HFFc6 (cell line): ENCODE measurements at regions not wholly inside any gene's neighbourhood (a gene's known extent, or its start where the extent isn't known, plus 50 kb on each side); places are given as distances from the start of the nearest gene placed in this dataset.

Experiments used
- DNase-seq: peaks from one replicate; pipeline ENCODE4 v3.0.0-alpha.2; 2018
- H3K27ac Mint-ChIP-seq: 2 replicates; pipeline ENCODE4 v1.8.0; 2020; ENCODE audit warnings: mild to moderate bottlenecking, mixed read lengths
- H3K27me3 Mint-ChIP-seq: 2 replicates; pipeline ENCODE4 v1.8.0; 2021; ENCODE audit warnings: mild to moderate bottlenecking, moderate library complexity, mixed read lengths; ENCODE audit not compliant: insufficient read depth
- H3K36me3 Mint-ChIP-seq: 2 replicates; pipeline ENCODE4 v1.8.0; 2021; ENCODE audit warnings: low read depth, mixed read lengths
- H3K4me1 Mint-ChIP-seq: 2 replicates; pipeline ENCODE4 v1.8.0; 2020; ENCODE audit warnings: low read depth, mixed read lengths
- H3K4me3 Mint-ChIP-seq: 2 replicates; pipeline ENCODE4 v1.8.0; 2020; ENCODE audit warnings: mild to moderate bottlenecking, moderate library complexity, mixed read lengths
- H3K9me3 Mint-ChIP-seq: 2 replicates; pipeline ENCODE4 v1.8.0; 2020; ENCODE audit warnings: mild to moderate bottlenecking, mixed read lengths
- TF ChIP-seq, protein P1 (sequence below): fragments of 200-600 bp; sonication (generic); IDR thresholded peaks from 2 replicates; pipeline ENCODE4 v1.5.0; 2021; ENCODE audit warnings: antibody characterized with exemption, mild to moderate bottlenecking

DNA sequence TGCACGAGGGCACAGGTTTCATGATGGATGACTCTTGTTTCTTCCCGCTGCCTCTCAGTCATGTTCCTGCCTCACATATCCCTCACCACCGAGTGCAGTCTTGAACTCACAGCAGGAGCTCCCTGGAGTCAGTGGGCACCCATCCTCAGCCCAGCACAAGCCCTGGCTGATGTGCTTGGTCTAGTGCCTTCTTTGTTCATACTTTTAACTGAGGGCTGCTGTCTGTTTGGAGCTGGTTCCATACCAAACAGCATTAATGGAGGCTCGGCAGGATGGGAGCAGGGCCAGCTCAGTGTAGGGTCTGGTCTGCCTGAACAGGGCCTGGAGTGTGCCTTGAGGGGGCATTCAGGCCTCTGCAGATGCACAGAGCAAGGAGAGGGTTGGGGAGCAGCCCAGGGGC is 54.5 kb upstream of the GLI2 start:
- Mint-ChIP-seq H3K4me1 (peaks cover 43% of the 10 kb centered on the region), H3K27me3 (peaks cover 7% of the 10 kb centered on the region), H3K4me3 (no peak overlapping the region), H3K27ac (no peak overlapping the region), H3K36me3 (no peaks in the 10 kb centered on the region), H3K9me3 (no peaks in the 10 kb centered on the region)
- DNase-seq = no peak
- TF ChIP-seq, protein P1, sequence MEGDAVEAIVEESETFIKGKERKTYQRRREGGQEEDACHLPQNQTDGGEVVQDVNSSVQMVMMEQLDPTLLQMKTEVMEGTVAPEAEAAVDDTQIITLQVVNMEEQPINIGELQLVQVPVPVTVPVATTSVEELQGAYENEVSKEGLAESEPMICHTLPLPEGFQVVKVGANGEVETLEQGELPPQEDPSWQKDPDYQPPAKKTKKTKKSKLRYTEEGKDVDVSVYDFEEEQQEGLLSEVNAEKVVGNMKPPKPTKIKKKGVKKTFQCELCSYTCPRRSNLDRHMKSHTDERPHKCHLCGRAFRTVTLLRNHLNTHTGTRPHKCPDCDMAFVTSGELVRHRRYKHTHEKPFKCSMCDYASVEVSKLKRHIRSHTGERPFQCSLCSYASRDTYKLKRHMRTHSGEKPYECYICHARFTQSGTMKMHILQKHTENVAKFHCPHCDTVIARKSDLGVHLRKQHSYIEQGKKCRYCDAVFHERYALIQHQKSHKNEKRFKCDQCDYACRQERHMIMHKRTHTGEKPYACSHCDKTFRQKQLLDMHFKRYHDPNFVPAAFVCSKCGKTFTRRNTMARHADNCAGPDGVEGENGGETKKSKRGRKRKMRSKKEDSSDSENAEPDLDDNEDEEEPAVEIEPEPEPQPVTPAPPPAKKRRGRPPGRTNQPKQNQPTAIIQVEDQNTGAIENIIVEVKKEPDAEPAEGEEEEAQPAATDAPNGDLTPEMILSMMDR = no peak

DNA sequence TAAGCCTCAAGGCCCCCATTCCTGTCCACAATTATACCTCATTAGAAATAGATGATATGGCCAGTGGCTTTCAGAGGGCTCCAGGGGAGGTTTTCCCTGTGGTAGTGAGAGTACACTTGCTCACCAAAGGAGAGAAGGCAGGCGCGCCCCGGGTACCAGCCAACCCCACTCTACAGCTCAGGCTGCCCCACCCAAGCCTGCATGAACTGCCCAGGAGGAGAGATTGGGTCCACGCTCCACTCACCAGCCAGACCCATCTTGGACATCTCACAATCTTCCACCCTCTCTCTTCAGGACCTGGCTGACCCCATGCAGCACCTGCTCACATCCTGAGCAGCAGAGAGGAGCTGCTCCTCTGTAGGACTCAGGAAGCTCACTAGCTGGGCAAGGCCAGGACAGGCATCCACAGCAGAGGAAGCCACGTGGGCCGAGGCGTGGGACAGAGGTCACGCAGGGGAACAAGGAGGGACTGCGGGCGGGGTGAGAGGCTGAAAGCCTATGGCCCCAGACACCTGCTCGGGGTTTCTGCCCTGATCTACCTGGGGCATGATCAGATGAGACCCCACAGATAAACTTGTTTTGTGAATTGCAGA is 53.9 kb upstream of the GLI2 start:
- no peaks in the 10 kb centered on the region for H3K36me3 Mint-ChIP-seq
- peaks cover 43% of the 10 kb centered on the region for H3K4me1 Mint-ChIP-seq
- DNase-seq = no peak
- H3K27me3 Mint-ChIP-seq = peaks cover 9% of the 10 kb centered on the region
- TF ChIP-seq, protein P1 = no peak
- no peaks in the 10 kb centered on the region for H3K9me3 Mint-ChIP-seq
- no peak overlapping the region for H3K4me3 Mint-ChIP-seq
- no peak overlapping the region for H3K27ac Mint-ChIP-seq

DNA sequence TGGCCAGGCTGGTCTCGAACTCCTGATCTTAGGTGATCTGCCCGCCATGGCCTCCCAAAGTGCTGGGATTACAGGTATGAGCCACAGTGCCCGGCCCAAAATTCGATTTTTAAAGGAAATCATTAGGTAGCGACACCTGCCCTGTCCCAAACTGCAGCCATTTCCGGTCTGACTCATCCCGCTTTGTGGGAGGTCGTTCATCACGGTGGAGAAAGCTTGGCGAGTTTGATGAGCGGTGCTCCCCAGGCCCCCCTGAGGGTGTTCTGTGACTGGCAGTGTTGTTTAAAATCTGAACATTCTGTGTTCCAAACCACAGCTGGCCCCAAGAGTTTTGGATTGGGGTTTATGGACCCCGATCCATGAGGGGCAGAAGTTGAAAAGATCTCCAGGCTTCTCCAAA is 53.0 kb upstream of the GLI2 start:
- Mint-ChIP-seq H3K4me3 (no peak overlapping the region), H3K9me3 (no peaks in the 10 kb centered on the region), H3K27me3 (peaks cover 9% of the 10 kb centered on the region), H3K4me1 (peaks cover 43% of the 10 kb centered on the region), H3K36me3 (no peaks in the 10 kb centered on the region), H3K27ac (no peak overlapping the region)
- DNase-seq = no peak
- TF ChIP-seq, protein P1 = no peak

DNA sequence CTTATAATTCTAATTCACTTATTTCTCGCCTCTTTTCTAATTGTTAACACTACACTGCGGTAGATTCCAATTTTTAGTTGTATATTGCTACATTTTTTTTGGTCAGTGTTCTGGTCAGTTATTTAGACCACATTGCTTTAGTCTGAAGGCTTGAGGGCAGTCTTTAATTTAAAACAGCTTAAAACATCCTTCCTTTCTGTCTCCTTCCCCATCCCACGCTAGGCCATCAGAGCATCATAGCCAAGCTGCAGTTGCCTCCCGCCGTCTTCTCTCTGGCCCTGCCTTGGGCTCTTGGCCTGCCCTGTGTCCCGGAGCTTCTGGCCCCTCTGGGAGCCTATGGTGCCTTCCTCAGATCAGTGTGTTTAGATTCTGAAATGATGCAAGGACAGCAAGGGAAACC is 52.6 kb upstream of the GLI2 start:
- no peak overlapping the region for H3K27ac Mint-ChIP-seq
- no peaks in the 10 kb centered on the region for H3K9me3 Mint-ChIP-seq
- peaks cover 43% of the 10 kb centered on the region for H3K4me1 Mint-ChIP-seq
- no peaks in the 10 kb centered on the region; the same call in 1 of the 2 replicates for H3K36me3 Mint-ChIP-seq
- no peak for DNase-seq
- TF ChIP-seq, protein P1 = no peak
- H3K4me3 Mint-ChIP-seq = no peak overlapping the region
- peaks cover 8% of the 10 kb centered on the region for H3K27me3 Mint-ChIP-seq

DNA sequence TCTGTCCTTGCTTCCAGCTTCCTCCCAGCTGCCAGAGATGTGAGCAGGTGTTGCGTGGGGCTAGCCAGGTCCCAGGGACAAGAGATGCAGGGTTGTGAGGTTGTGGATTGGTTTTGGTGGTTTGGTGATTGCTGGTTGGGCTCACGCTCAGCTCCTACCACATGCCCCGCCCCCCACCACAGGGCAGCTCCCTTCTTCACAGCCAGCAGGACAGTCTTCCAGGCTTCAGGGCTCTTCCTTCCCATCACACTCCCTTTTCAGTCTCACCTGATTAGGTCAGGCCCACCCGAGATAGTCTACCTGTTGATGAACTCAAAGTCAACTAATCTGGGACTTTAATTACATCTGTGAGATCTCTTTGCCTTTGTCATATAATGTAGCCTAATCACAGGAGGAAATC is 52.0 kb upstream of the GLI2 start:
- Mint-ChIP-seq H3K27me3 (peaks cover 7% of the 10 kb centered on the region), H3K9me3 (no peaks in the 10 kb centered on the region), H3K27ac (peak overlapping the region; percentile 77), H3K4me1 (peaks cover 39% of the 10 kb centered on the region), H3K4me3 (peak overlapping the region; percentile 75; the same call in 1 of the 2 replicates), H3K36me3 (no peaks in the 10 kb centered on the region; the same call in 1 of the 2 replicates)
- DNase-seq = no peak
- TF ChIP-seq, protein P1 = no peak
